Tibial nerve (tissue), 4 donors: ENCODE measurements at regions not wholly inside any gene's neighbourhood (a gene's known extent, or its start where the extent isn't known, plus 50 kb on each side); places are given as distances from the start of the nearest gene placed in this dataset.

Experiments used
- CTCF ChIP-seq, 5 experiments: fragments of 200-600 bp in 3 of 5; fragments of 450-650 bp in 2 of 5; sonication (generic) in 3 of 5; IDR thresholded peaks; one replicate each; pipeline ENCODE4 v1.5.1; 2016 to 2019; ENCODE audit warnings: antibody characterized with exemption in 5 of 5, mild to moderate bottlenecking in 3 of 5, moderate library complexity in 2 of 5
- EP300 ChIP-seq, 2 donors: sonication (generic); formaldehyde crosslinking; IDR thresholded peaks; one replicate each; pipeline ENCODE4 v1.6.1; 2017; ENCODE audit warnings: antibody characterized with exemption in 2 of 2, mild to moderate bottlenecking in 1 of 2
- POLR2A ChIP-seq, 2 donors: fragments of 450-650 bp; IDR thresholded peaks; one replicate each; pipeline ENCODE4 v1.6.1; 2017; ENCODE audit warnings: antibody characterized with exemption in 2 of 2, mild to moderate bottlenecking in 2 of 2, moderate library complexity in 2 of 2

- no peak for TF ChIP-seq CTCF (IDR thresholded peaks at IDR 0.05)
- no peak for TF ChIP-seq POLR2A (IDR thresholded peaks at IDR 0.05)
- no peak for TF ChIP-seq EP300 (IDR thresholded peaks at IDR 0.05)
Observed at GRCh38 chr6:2535506-2535905, 215.2 kb downstream of the MYLK4 start.
